ENCODE measurements at regions not wholly inside any gene's neighbourhood (a gene's known extent, or its start where the extent isn't known, plus 50 kb on each side); places are given as distances from the start of the nearest gene placed in this dataset.

DNA sequence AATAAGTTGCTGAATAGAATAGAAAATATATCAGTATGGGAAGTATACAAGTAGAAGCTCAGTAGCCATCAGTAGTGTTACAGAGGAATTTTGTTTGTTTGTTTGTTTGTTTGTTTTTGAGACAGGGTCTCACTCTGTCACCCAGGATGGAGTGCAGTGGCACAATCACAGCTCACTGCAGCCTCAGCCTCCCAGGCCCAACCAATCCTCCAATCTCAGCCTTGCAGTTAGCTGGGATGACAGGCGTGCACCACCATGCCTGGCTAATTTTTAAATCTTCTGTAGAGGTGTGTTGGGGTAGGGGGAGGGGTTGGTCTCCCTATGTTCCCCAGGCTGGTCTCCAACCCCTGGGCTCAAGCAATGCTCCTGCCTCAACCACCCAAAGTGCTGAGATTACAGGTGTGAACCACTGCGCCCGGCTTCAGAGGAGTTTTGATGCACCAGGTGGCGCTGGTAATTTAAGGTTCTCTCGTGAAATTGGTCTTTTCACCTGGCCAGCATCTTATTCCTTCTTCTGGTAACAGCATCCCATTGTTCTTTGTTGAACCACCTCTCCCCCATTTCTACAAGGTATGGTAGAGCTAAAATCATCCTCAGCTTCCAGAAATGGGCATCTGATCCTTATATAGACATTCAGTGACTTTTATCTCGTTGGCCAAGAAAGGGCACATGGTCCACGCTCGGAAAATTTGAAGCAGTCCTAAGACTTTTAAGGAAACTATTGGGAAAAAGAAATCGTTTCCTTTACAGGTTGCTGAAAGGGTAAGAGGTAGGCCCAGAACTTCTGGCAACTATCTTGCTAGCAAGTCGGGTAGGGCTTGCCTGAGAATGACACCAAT lies 157.1 kb downstream of the ARRDC3 start:
- no peaks in the 10 kb centered on the region for H3K36me3 Mint-ChIP-seq (ENCODE audit: insufficient read depth, unreplicated experiment)
- CTCF ChIA-PET: interaction anchor here (1.4 to 1.5 kb wide), 3 partner anchors 85 to 158 kb away, joined by 4 to 28 read pairs (median 13); partner anchors contain the start of gene ARRDC3
- intact Hi-C loops (cut with micrococcal nuclease; ENCODE audit: unreplicated experiment): loop anchor here (1.0 to 5.0 kb wide), 4 partner anchors 56 to 359 kb away; no protein-coding TSS in a partner anchor
- BruUV-seq (replicated peaks): no TSS peak
- no peak overlapping the region for H3K27ac Mint-ChIP-seq (ENCODE audit: unreplicated experiment)
- no peaks in the 10 kb centered on the region for H3K27me3 Mint-ChIP-seq (ENCODE audit: unreplicated experiment)
- peaks cover 33% of the 10 kb centered on the region for H3K4me1 Mint-ChIP-seq (ENCODE audit: low read depth, unreplicated experiment)
- H3K4me3 Mint-ChIP-seq (ENCODE audit: low read depth, unreplicated experiment): no peak overlapping the region
- peak; percentile 52 for TF ChIP-seq CTCF (IDR thresholded peaks at IDR 0.05; ENCODE audit: unreplicated experiment)
- DNase-seq: peak; percentile 74
- H3K9me3 Mint-ChIP-seq (ENCODE audit: low read depth, unreplicated experiment): peaks cover 11% of the 10 kb centered on the region

DNA sequence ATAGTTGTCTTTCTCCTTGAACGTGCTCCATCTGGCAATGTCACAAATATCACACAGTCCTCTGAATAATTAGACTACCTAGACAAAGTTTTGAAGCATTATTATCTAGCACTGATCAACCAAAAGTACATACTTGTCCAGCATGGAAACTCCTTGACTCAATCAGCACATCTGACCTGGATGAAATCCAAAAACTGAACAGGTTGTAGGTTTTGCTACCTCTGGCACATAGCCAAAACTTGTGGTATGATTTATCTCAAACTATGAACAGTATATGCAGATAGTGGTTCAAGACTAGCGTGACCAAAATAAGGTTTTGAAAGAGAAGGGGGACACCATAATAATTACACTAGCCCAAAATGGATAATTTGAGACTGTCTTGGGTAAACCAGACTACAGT lies 158.1 kb downstream of the ARRDC3 start:
- H3K4me3 Mint-ChIP-seq (ENCODE audit: low read depth, unreplicated experiment): no peak overlapping the region
- H3K27me3 Mint-ChIP-seq (ENCODE audit: unreplicated experiment): no peaks in the 10 kb centered on the region
- BruUV-seq (replicated peaks): no TSS peak
- peak; percentile 28 for DNase-seq
- CTCF ChIA-PET: interaction anchor here (1.0 to 1.3 kb wide), 3 partner anchors 158 to 195 kb away, joined by 4 to 10 read pairs (median 5); partner anchors contain the start of gene ARRDC3
- intact Hi-C loops (cut with micrococcal nuclease; ENCODE audit: unreplicated experiment): loop anchor here (1.0 to 5.0 kb wide), 2 partner anchors 57 to 124 kb away; no protein-coding TSS in a partner anchor
- H3K36me3 Mint-ChIP-seq (ENCODE audit: insufficient read depth, unreplicated experiment): no peaks in the 10 kb centered on the region
- TF ChIP-seq CTCF (IDR thresholded peaks at IDR 0.05; ENCODE audit: unreplicated experiment): no peak
- H3K9me3 Mint-ChIP-seq (ENCODE audit: low read depth, unreplicated experiment): peaks cover 7% of the 10 kb centered on the region
- H3K4me1 Mint-ChIP-seq (ENCODE audit: low read depth, unreplicated experiment): peaks cover 44% of the 10 kb centered on the region
- no peak overlapping the region for H3K27ac Mint-ChIP-seq (ENCODE audit: unreplicated experiment)

DNA sequence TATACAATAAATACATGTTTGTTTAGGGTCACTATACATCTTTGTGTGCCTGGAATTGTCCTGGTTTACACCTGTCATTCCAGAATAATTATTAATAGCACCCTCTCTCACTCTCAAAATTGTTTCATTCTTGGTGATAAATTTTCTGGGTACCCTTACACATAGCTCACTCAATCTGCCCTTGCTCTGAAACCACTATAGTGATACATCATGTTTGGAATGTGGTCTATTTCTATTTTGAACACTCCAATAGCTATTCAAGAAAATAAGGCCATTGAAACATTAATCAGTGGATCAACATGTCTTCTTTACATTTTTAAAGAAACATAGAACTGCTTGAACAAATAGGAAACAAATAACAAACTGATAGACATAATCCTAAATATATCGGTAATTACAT lies 158.7 kb downstream of the ARRDC3 start:
- intact Hi-C loops (cut with micrococcal nuclease; ENCODE audit: unreplicated experiment): loop anchor here (1.0 kb wide), 1 partner anchor 123 kb away; no protein-coding TSS in a partner anchor
- H3K36me3 Mint-ChIP-seq (ENCODE audit: insufficient read depth, unreplicated experiment): no peaks in the 10 kb centered on the region
- no peak for DNase-seq
- CTCF ChIA-PET: interaction anchor here (0.6 to 1.3 kb wide), 4 partner anchors 156 to 195 kb away, joined by 3 to 10 read pairs (median 4); partner anchors contain the start of gene ARRDC3
- H3K4me1 Mint-ChIP-seq (ENCODE audit: low read depth, unreplicated experiment): peaks cover 49% of the 10 kb centered on the region
- H3K27ac Mint-ChIP-seq (ENCODE audit: unreplicated experiment): no peak overlapping the region
- no peak for TF ChIP-seq CTCF (IDR thresholded peaks at IDR 0.05; ENCODE audit: unreplicated experiment)
- H3K9me3 Mint-ChIP-seq (ENCODE audit: low read depth, unreplicated experiment): peaks cover 5% of the 10 kb centered on the region
- H3K4me3 Mint-ChIP-seq (ENCODE audit: low read depth, unreplicated experiment): no peak overlapping the region
- no TSS peak for BruUV-seq (replicated peaks)
- no peaks in the 10 kb centered on the region for H3K27me3 Mint-ChIP-seq (ENCODE audit: unreplicated experiment)

GRCh38 chr5:91223886-91224285 lies 159.2 kb downstream of the ARRDC3 start:
- intact Hi-C loops (cut with micrococcal nuclease; ENCODE audit: unreplicated experiment): loop anchor here (1.0 kb wide), 1 partner anchor 123 kb away; no protein-coding TSS in a partner anchor
- Mint-ChIP-seq H3K36me3 (ENCODE audit: insufficient read depth, unreplicated experiment) (no peaks in the 10 kb centered on the region), H3K27me3 (ENCODE audit: unreplicated experiment) (no peaks in the 10 kb centered on the region), H3K4me3 (ENCODE audit: low read depth, unreplicated experiment) (no peak overlapping the region), H3K27ac (ENCODE audit: unreplicated experiment) (no peak overlapping the region), H3K9me3 (ENCODE audit: low read depth, unreplicated experiment) (peaks cover 4% of the 10 kb centered on the region), H3K4me1 (ENCODE audit: low read depth, unreplicated experiment) (peaks cover 53% of the 10 kb centered on the region)
- CTCF ChIA-PET: interaction anchor here (0.6 to 1.3 kb wide), 5 partner anchors 157 to 196 kb away, joined by 3 to 10 read pairs (median 4); partner anchors contain the start of gene ARRDC3
- no peak for DNase-seq
- no peak for TF ChIP-seq CTCF (IDR thresholded peaks at IDR 0.05; ENCODE audit: unreplicated experiment)
- BruUV-seq (replicated peaks): no TSS peak

All from Calu3 (cell line).